Neural cell (in vitro differentiated cells): ENCODE measurements at regions not wholly inside any gene's neighbourhood (a gene's known extent, or its start where the extent isn't known, plus 50 kb on each side); places are given as distances from the start of the nearest gene placed in this dataset.

ENCODE experiments used
- H2AFZ ChIP-seq: fragments of 200-600, 300-800 bp; sonication (generic), shearing (Covaris generic); 2 replicates; pipeline ENCODE4 v1.6.0; 2014; ENCODE audit warnings: low read depth, mild to moderate bottlenecking, antibody characterized with exemption, low read length, moderate library complexity
- H3F3A ChIP-seq: fragments of 200-600 bp; shearing (Covaris generic); 2 replicates; pipeline ENCODE4 v1.6.1; 2016; ENCODE audit warnings: mild to moderate bottlenecking, moderate library complexity, mixed read lengths, antibody characterized with exemption, low read length; ENCODE audit not compliant: insufficient read depth, poor library complexity, severe bottlenecking
- H3K27ac ChIP-seq: fragments of 200-600, 300-800 bp; sonication (generic), shearing (Covaris generic); 2 replicates; pipeline ENCODE4 v1.5.1; 2014; ENCODE audit warnings: mild to moderate bottlenecking, low read length, moderate library complexity
- H3K27me3 ChIP-seq: fragments of 300-800, 200-600 bp; sonication (generic), shearing (Covaris generic); 2 replicates; pipeline ENCODE4 v1.6.0; 2014; ENCODE audit warnings: mild to moderate bottlenecking, low read depth, low read length, moderate library complexity; ENCODE audit not compliant: insufficient read depth
- H3K36me3 ChIP-seq: fragments of 300-800, 200-600 bp; sonication (generic), shearing (Covaris generic); 2 replicates; pipeline ENCODE4 v1.5.1; 2014; ENCODE audit warnings: mild to moderate bottlenecking, antibody characterized with exemption, low read length, moderate library complexity; ENCODE audit not compliant: insufficient read depth
- H3K4me2 ChIP-seq: fragments of 300-800, 200-600 bp; sonication (generic), shearing (Covaris generic); 2 replicates; pipeline ENCODE4 v1.6.0; 2014; ENCODE audit warnings: mild to moderate bottlenecking, low read length
- H3K4me3 ChIP-seq: fragments of 300-800, 200-600 bp; sonication (generic), shearing (Covaris generic); 2 replicates; pipeline ENCODE4 v1.5.1; 2014; ENCODE audit warnings: mild to moderate bottlenecking, low read length, moderate library complexity
- H3K79me2 ChIP-seq: fragments of 200-600 bp; shearing (Covaris generic); replicated peaks from 2 replicates; pipeline ENCODE4 v1.6.0; 2014; ENCODE audit warnings: mild to moderate bottlenecking, low read length, moderate library complexity; ENCODE audit not compliant: insufficient read depth
- H3K9ac ChIP-seq: fragments of 300-800, 200-600 bp; sonication (generic), shearing (Covaris generic); 2 replicates; pipeline ENCODE4 v1.6.1; 2016; ENCODE audit warnings: mild to moderate bottlenecking, low read length, mixed read lengths
- H3K9me2 ChIP-seq: fragments of 200-600 bp; shearing (Covaris generic); 2 replicates; pipeline ENCODE4 v1.6.1; 2016; ENCODE audit warnings: mild to moderate bottlenecking, low read length, mixed read lengths; ENCODE audit not compliant: insufficient read depth
- H3K9me3 ChIP-seq: fragments of 200-600, 300-800 bp; sonication (generic), shearing (Covaris generic); 2 replicates; pipeline ENCODE4 v1.6.1; 2016; ENCODE audit warnings: mild to moderate bottlenecking, mixed run types, low read length, moderate library complexity, mixed read lengths
- H4K20me1 ChIP-seq: fragments of 200-600 bp; shearing (Covaris generic); 2 replicates; pipeline ENCODE4 v1.6.1; 2016; ENCODE audit warnings: mild to moderate bottlenecking, mixed run types; ENCODE audit not compliant: insufficient read depth
- EP300 ChIP-seq: fragments of 450-650 bp; conservative IDR thresholded peaks from 2 replicates; pipeline ENCODE4 v1.6.1; 2014; ENCODE audit warnings: antibody characterized with exemption, mild to moderate bottlenecking, moderate library complexity; ENCODE audit not compliant: poor library complexity, severe bottlenecking
- EZH2 ChIP-seq: fragments of 200-600, 300-800 bp; shearing (Covaris generic), sonication (generic); IDR thresholded peaks from 2 replicates; pipeline ENCODE4 v1.6.1; 2014; ENCODE audit warnings: antibody characterized with exemption, low read length, borderline replicate concordance, mild to moderate bottlenecking; ENCODE audit not compliant: insufficient read depth, poor library complexity, severe bottlenecking
- MXI1 ChIP-seq: fragments of 450-650 bp; conservative IDR thresholded peaks from 2 replicates; pipeline ENCODE4 v1.6.1; 2014; ENCODE audit warnings: antibody characterized with exemption, mild to moderate bottlenecking; ENCODE audit not compliant: poor library complexity, severe bottlenecking
- POLR2AphosphoS5 ChIP-seq: IDR thresholded peaks from 2 replicates; pipeline ENCODE4 v1.6.1; 2012
- RAD21 ChIP-seq: fragments of 450-650 bp; conservative IDR thresholded peaks from 2 replicates; pipeline ENCODE4 v1.6.1; 2014; ENCODE audit warnings: antibody characterized with exemption, mild to moderate bottlenecking, moderate library complexity
- REST ChIP-seq: IDR thresholded peaks from 2 replicates; pipeline ENCODE4 v1.6.1; 2012; ENCODE audit warnings: borderline replicate concordance
- SMC3 ChIP-seq: fragments of 450-650 bp; conservative IDR thresholded peaks from 2 replicates; pipeline ENCODE4 v1.6.1; 2014; ENCODE audit warnings: antibody characterized with exemption, mild to moderate bottlenecking, moderate library complexity; ENCODE audit not compliant: poor library complexity
- TAF1 ChIP-seq: IDR thresholded peaks from 2 replicates; pipeline ENCODE4 v1.6.1; 2012; ENCODE audit warnings: low read depth
- TF ChIP-seq, protein P1 (sequence below): fragments of 450-650 bp; IDR thresholded peaks from 2 replicates; pipeline ENCODE4 v1.5.1; 2014; ENCODE audit warnings: antibody characterized with exemption, mild to moderate bottlenecking, moderate library complexity; ENCODE audit not compliant: poor library complexity, severe bottlenecking

GRCh38 chr18:55932675-55933074 lies 344.7 kb upstream of the TCF4 start:
- Histone ChIP-seq H3K36me3 (no peaks in the 10 kb centered on the region), H3K4me2 (no peak overlapping the region), H3K27ac (no peak overlapping the region), H3K9ac (no peak overlapping the region), H3K9me2 (no peaks in the 10 kb centered on the region), H2AFZ (no peak overlapping the region), H3K9me3 (peaks cover 4% of the 10 kb centered on the region), H3K4me3 (no peak overlapping the region), H3K79me2 (no peaks in the 10 kb centered on the region), H3F3A (no peaks in the 10 kb centered on the region), H3K27me3 (no peaks in the 10 kb centered on the region), H4K20me1 (no peaks in the 10 kb centered on the region)
- TF ChIP-seq POLR2AphosphoS5 = no peak
- no peak for TF ChIP-seq RAD21
- no peak for TF ChIP-seq TAF1
- TF ChIP-seq EZH2 = no peak
- TF ChIP-seq REST = no peak
- no peak for TF ChIP-seq SMC3
- no peak for TF ChIP-seq MXI1
- TF ChIP-seq, protein P1, sequence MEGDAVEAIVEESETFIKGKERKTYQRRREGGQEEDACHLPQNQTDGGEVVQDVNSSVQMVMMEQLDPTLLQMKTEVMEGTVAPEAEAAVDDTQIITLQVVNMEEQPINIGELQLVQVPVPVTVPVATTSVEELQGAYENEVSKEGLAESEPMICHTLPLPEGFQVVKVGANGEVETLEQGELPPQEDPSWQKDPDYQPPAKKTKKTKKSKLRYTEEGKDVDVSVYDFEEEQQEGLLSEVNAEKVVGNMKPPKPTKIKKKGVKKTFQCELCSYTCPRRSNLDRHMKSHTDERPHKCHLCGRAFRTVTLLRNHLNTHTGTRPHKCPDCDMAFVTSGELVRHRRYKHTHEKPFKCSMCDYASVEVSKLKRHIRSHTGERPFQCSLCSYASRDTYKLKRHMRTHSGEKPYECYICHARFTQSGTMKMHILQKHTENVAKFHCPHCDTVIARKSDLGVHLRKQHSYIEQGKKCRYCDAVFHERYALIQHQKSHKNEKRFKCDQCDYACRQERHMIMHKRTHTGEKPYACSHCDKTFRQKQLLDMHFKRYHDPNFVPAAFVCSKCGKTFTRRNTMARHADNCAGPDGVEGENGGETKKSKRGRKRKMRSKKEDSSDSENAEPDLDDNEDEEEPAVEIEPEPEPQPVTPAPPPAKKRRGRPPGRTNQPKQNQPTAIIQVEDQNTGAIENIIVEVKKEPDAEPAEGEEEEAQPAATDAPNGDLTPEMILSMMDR = no peak
- no peak for TF ChIP-seq EP300

DNA sequence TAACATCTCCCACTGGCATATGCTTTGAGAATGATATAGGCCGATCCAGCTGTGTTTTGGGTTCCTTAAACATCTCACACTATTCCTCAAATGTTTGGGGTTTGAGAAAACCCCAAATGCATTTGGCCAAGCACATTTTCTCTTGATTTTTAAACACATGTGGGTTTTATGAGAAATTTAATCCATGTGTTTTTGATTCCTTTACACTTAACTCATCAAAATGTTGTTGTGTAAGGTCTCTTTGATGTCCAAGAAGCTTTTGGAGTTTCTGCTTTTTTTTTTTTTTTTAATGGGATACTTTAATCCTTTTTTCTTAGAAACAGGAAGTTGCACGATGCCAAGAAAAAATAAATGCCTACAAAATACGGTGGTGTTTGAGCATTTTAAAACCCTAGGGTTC lies 339.8 kb upstream of the TCF4 start:
- H3K9me2 ChIP-seq = no peaks in the 10 kb centered on the region
- no peak overlapping the region for H3K9ac ChIP-seq
- no peaks in the 10 kb centered on the region for H3F3A ChIP-seq
- H3K9me3 ChIP-seq = no peaks in the 10 kb centered on the region
- H2AFZ ChIP-seq = no peak overlapping the region
- H3K79me2 ChIP-seq = no peaks in the 10 kb centered on the region
- H3K27ac ChIP-seq = no peak overlapping the region
- H3K36me3 ChIP-seq = no peaks in the 10 kb centered on the region
- H3K27me3 ChIP-seq = no peaks in the 10 kb centered on the region
- no peak for TF ChIP-seq REST
- TF ChIP-seq RAD21 = no peak
- no peak for TF ChIP-seq POLR2AphosphoS5
- no peak for TF ChIP-seq SMC3
- no peak for TF ChIP-seq EP300
- TF ChIP-seq MXI1 = no peak
- no peak for TF ChIP-seq TAF1
- TF ChIP-seq, protein P1 = no peak
- TF ChIP-seq EZH2 = no peak
- H4K20me1 ChIP-seq = no peaks in the 10 kb centered on the region
- no peak overlapping the region for H3K4me3 ChIP-seq
- H3K4me2 ChIP-seq = no peak overlapping the region
